H1 (cell line): ENCODE measurements at regions not wholly inside any gene's neighbourhood (a gene's known extent, or its start where the extent isn't known, plus 50 kb on each side); places are given as distances from the start of the nearest gene placed in this dataset.
A peak's percentile ranks its signal among the peaks of the same experiment; 100 is the strongest.

Experiments used
- CTCF ChIA-PET: fragments of 300-600 bp; sonication (Branson Sonifier 250); formaldehyde crosslinking; loops from one replicate; lab custom pipeline; 2021; ENCODE audit not compliant: partially characterized antibody; lab: Charles Lee
- POLR2A ChIA-PET: fragments of 300-600 bp; sonication (Branson Sonifier 250); formaldehyde crosslinking; loops from one replicate; lab custom pipeline; 2021; ENCODE audit warnings: inconsistent platforms; ENCODE audit not compliant: partially characterized antibody; lab: Charles Lee
- DNase-seq, 2 experiments: peaks; one replicate each; pipeline versions ENCODE4 v3.0.0 to v3.0.0-alpha.2; 2010 to 2022; ENCODE audit warnings: low spot score in 2 of 2, low read depth in 1 of 2, mixed read lengths in 1 of 2
- FAIRE-seq: peaks from 2 replicates; lab custom pipeline; 2011; peaks lifted over from hg19 to GRCh38; lab: Jason Lieb, UNC
- H2AFZ ChIP-seq: 2 replicates; pipeline ENCODE4 v1.8.1; 2012; ENCODE audit warnings: low read length, inconsistent platforms
- H2AK5ac ChIP-seq: 2 replicates; pipeline ENCODE4 v1.6.1; 2013; ENCODE audit warnings: low read depth, low read length
- H2BK120ac ChIP-seq: replicated peaks from 2 replicates; pipeline ENCODE3; 2013; ENCODE audit warnings: low read depth, low read length, inconsistent platforms
- H2BK12ac ChIP-seq: 2 replicates; pipeline ENCODE4 v1.6.1; 2013; ENCODE audit warnings: low read depth, low read length
- H2BK15ac ChIP-seq: 2 replicates; pipeline ENCODE4 v1.6.1; 2013; ENCODE audit warnings: low read length
- H2BK20ac ChIP-seq: 2 replicates; pipeline ENCODE4 v1.6.1; 2013; ENCODE audit warnings: low read length
- H2BK5ac ChIP-seq: 2 replicates; pipeline ENCODE4 v1.6.1; 2013; ENCODE audit warnings: low read depth, low read length
- H3K14ac ChIP-seq: 2 replicates; pipeline ENCODE4 v1.6.1; 2013; ENCODE audit warnings: inconsistent platforms; ENCODE audit not compliant: insufficient read length
- H3K18ac ChIP-seq: 2 replicates; pipeline ENCODE4 v1.6.1; 2013; ENCODE audit warnings: low read length; ENCODE audit errors: extremely low read depth
- H3K23ac ChIP-seq: 2 replicates; pipeline ENCODE4 v1.6.1; 2013; ENCODE audit warnings: inconsistent platforms; ENCODE audit not compliant: insufficient read length
- H3K23me2 ChIP-seq: 2 replicates; pipeline ENCODE4 v1.6.1; 2013; ENCODE audit warnings: low read depth, low read length
- H3K27ac ChIP-seq: 2 replicates; pipeline ENCODE4 v1.6.1; 2011; ENCODE audit warnings: low read depth, low read length, inconsistent platforms
- H3K27me3 ChIP-seq, 4 experiments: replicated peaks in 1 of 4; 1 replicate in 1 of 4; 2 replicates in 3 of 4; pipeline versions ENCODE4 v1.6.1 to v1.8.1; 2011 to 2013; ENCODE audit warnings: low read length in 3 of 4, mild to moderate bottlenecking in 3 of 4, inconsistent platforms in 2 of 4, mixed read lengths in 2 of 4, moderate library complexity in 1 of 4; ENCODE audit not compliant: control insufficient read depth in 3 of 4, insufficient read depth in 3 of 4; ENCODE audit errors: extremely low read depth in 1 of 4
- H3K36me3 ChIP-seq, 4 experiments: 2 replicates each; pipeline versions ENCODE4 v1.6.1 to v1.8.1; 2011 to 2013; ENCODE audit warnings: mild to moderate bottlenecking in 4 of 4, low read length in 3 of 4, moderate library complexity in 2 of 4, control low read depth in 1 of 4, inconsistent platforms in 1 of 4; ENCODE audit not compliant: insufficient read depth in 4 of 4, control insufficient read depth in 2 of 4
- H3K4ac ChIP-seq: replicated peaks from 2 replicates; pipeline ENCODE3; 2013; ENCODE audit warnings: low read length, low read depth, mixed read lengths, inconsistent platforms; ENCODE audit not compliant: insufficient read length
- H3K4me1 ChIP-seq, 4 experiments: replicated peaks in 1 of 4; 1 replicate in 1 of 4; 2 replicates in 3 of 4; pipeline versions ENCODE4 v1.6.1 to v1.8.1; 2011 to 2013; ENCODE audit warnings: low read length in 3 of 4, inconsistent platforms in 2 of 4, mixed read lengths in 1 of 4; ENCODE audit not compliant: insufficient read depth in 4 of 4, control insufficient read depth in 3 of 4
- H3K4me2 ChIP-seq, 2 experiments: 2 replicates each; pipeline versions ENCODE4 v1.6.1 to v1.8.1; 2011 to 2013; ENCODE audit warnings: low read depth in 2 of 2, low read length in 2 of 2, control low read depth in 1 of 2, inconsistent platforms in 1 of 2, mild to moderate bottlenecking in 1 of 2; ENCODE audit not compliant: insufficient read depth in 1 of 2
- H3K4me3 ChIP-seq, 4 experiments: fragments of 200-600, 300-600 bp in 1 of 4; sonication (generic), shearing (Covaris generic), sonication (Bioruptor Twin) in 1 of 4; 2 replicates each; pipeline versions ENCODE4 v1.5.1 to v1.8.1; 2011 to 2016; ENCODE audit warnings: low read length in 4 of 4, low read depth in 3 of 4, control low read depth in 2 of 4, inconsistent platforms in 2 of 4, mild to moderate bottlenecking in 2 of 4, mixed read lengths in 1 of 4, moderate library complexity in 1 of 4; ENCODE audit not compliant: insufficient read depth in 2 of 4; ENCODE audit errors: extremely low read depth in 1 of 4
- H3K56ac ChIP-seq: replicated peaks from 2 replicates; pipeline ENCODE3; 2013; ENCODE audit warnings: low read depth, mild to moderate bottlenecking, mixed read lengths, low read length, inconsistent platforms; ENCODE audit not compliant: insufficient read length
- H3K79me1 ChIP-seq: 2 replicates; pipeline ENCODE4 v1.6.1; 2013; ENCODE audit warnings: low read depth, low read length, control low read depth
- H3K79me2 ChIP-seq, 2 experiments: 2 replicates each; pipeline versions ENCODE4 v1.6.1 to v1.8.1; 2012 to 2013; ENCODE audit warnings: low read length in 2 of 2, mild to moderate bottlenecking in 2 of 2, inconsistent platforms in 1 of 2; ENCODE audit not compliant: insufficient read depth in 2 of 2, control insufficient read depth in 1 of 2
- H3K9ac ChIP-seq, 4 experiments: replicated peaks in 1 of 4; 1 replicate in 1 of 4; 2 replicates in 3 of 4; pipeline versions ENCODE4 v1.6.1 to v1.8.1; 2011 to 2013; ENCODE audit warnings: low read depth in 3 of 4, low read length in 3 of 4, control low read depth in 2 of 4, mild to moderate bottlenecking in 2 of 4, moderate library complexity in 2 of 4, inconsistent platforms in 1 of 4; ENCODE audit errors: extremely low read depth in 1 of 4
- H3K9me3 ChIP-seq, 2 experiments: 2 replicates each; pipeline versions ENCODE4 v1.6.1 to v1.8.1; 2012 to 2013; ENCODE audit warnings: mild to moderate bottlenecking in 2 of 2, moderate library complexity in 2 of 2, control low read depth in 1 of 2, inconsistent platforms in 1 of 2, low read depth in 1 of 2, low read length in 1 of 2, mixed read lengths in 1 of 2; ENCODE audit not compliant: insufficient read depth in 2 of 2
- H4K20me1 ChIP-seq, 2 experiments: replicated peaks in 1 of 2; 2 replicates each; pipeline versions ENCODE3 to v1.8.1; 2011 to 2013; ENCODE audit warnings: inconsistent platforms in 2 of 2, low read length in 2 of 2, mild to moderate bottlenecking in 1 of 2; ENCODE audit not compliant: insufficient read depth in 2 of 2, control insufficient read depth in 1 of 2
- H4K5ac ChIP-seq: 2 replicates; pipeline ENCODE4 v1.6.1; 2013; ENCODE audit warnings: low read length, low read depth, mixed read lengths, inconsistent platforms; ENCODE audit not compliant: insufficient read length
- H4K8ac ChIP-seq: 2 replicates; pipeline ENCODE4 v1.8.0; 2013; ENCODE audit warnings: mild to moderate bottlenecking, moderate library complexity, low read length, inconsistent platforms; ENCODE audit not compliant: insufficient read depth; ENCODE audit errors: extremely low read depth
- H4K91ac ChIP-seq: replicated peaks from 2 replicates; pipeline ENCODE3; 2013; ENCODE audit warnings: low read length, mixed read lengths, inconsistent platforms; ENCODE audit not compliant: insufficient read length
- EGR1 ChIP-seq: IDR thresholded peaks from 2 replicates; pipeline ENCODE4 v1.6.1; 2011; ENCODE audit warnings: low read depth, low read length, borderline replicate concordance
- EP300 ChIP-seq, 2 experiments: IDR thresholded peaks; 1 replicate in 1 of 2; 2 replicates in 1 of 2; pipeline ENCODE4 v1.6.1; 2011 to 2012; ENCODE audit warnings: low read depth in 2 of 2, low read length in 2 of 2, mild to moderate bottlenecking in 2 of 2, borderline replicate concordance in 1 of 2, inconsistent platforms in 1 of 2, moderate library complexity in 1 of 2
- POLR2A ChIP-seq, 2 experiments: IDR thresholded peaks; 1 replicate in 1 of 2; 2 replicates in 1 of 2; pipeline ENCODE4 v1.6.1; 2011; ENCODE audit warnings: low read depth in 2 of 2, low read length in 2 of 2, mild to moderate bottlenecking in 2 of 2; ENCODE audit errors: control extremely low read depth in 1 of 2
- WGBS, 2 experiments: shearing (Covaris generic) in 1 of 2; methylation state at CpG; one replicate each; pipeline versions ENCODE4 v1.1.6 to v1.1.7; 2013 to 2015; ENCODE audit warnings: low lambda C conversion rate in 2 of 2, mixed read lengths in 2 of 2, inconsistent platforms in 1 of 2, low coverage in 1 of 2, missing lambda C conversion rate in 1 of 2; ENCODE audit not compliant: insufficient replicate concordance in 2 of 2, insufficient coverage in 1 of 2, insufficient read length in 1 of 2; ENCODE audit errors: extremely low coverage in 1 of 2, missing lambda C conversion rate in 1 of 2; 5-methylcytosine and 5-hydroxymethylcytosine counted together

- H2BK20ac ChIP-seq, result no peak overlapping the region
- DNase-seq, result no peak
- no peak overlapping the region for H3K56ac ChIP-seq
- no peak overlapping the region for H3K14ac ChIP-seq
- H3K4ac ChIP-seq, result no peak overlapping the region
- H3K4me1 ChIP-seq, result peaks cover 0 to 21% (median 4%) of the 10 kb centered on the region in 4 experiments; a peak in 6 of 7 replicates
- H2BK15ac ChIP-seq, result no peak overlapping the region
- 41% methylated on average over 6 of the region's 6 CpGs; no CpG with 5 or more reads in 1 of the 2 experiments for WGBS, 2 experiments
- POLR2A ChIA-PET, result no interaction called here
- H4K8ac ChIP-seq, result no peak overlapping the region
- H3K79me1 ChIP-seq, result no peaks in the 10 kb centered on the region; the same call in 1 of the 2 replicates
- H2AFZ ChIP-seq, result no peak overlapping the region
- no peak overlapping the region for H3K27ac ChIP-seq
- no peaks in the 10 kb centered on the region for H3K79me2 ChIP-seq
- H3K9ac ChIP-seq, result no peak overlapping the region
- no peak overlapping the region for H3K23ac ChIP-seq
- H3K9me3 ChIP-seq, result no peaks in the 10 kb centered on the region
- H3K4me2 ChIP-seq, result peak overlapping the region in 1 of 2 experiments; percentile 29; a peak in 1 of 4 replicates
- H2BK5ac ChIP-seq, result no peak overlapping the region
- H2BK120ac ChIP-seq, result no peak overlapping the region
- H4K20me1 ChIP-seq, result peaks cover 0 to 1% of the 10 kb centered on the region in 2 experiments
- H3K36me3 ChIP-seq, result no peaks in the 10 kb centered on the region
- no peak overlapping the region for H3K4me3 ChIP-seq
- H3K18ac ChIP-seq, result no peak overlapping the region
- no peak overlapping the region for H4K91ac ChIP-seq
- FAIRE-seq, result no peak
- peaks cover 10% of the 10 kb centered on the region for H3K23me2 ChIP-seq
- peaks cover 34 to 47% (median 44%) of the 10 kb centered on the region in 4 experiments for H3K27me3 ChIP-seq
- H4K5ac ChIP-seq, result no peak overlapping the region
- TF ChIP-seq EP300 (IDR thresholded peaks at IDR 0.05; ENCODE audit: borderline replicate concordance in 1 of 2, low read depth in 2 of 2, low read length in 2 of 2) (no peak), POLR2A (IDR thresholded peaks at IDR 0.05; ENCODE audit: control extremely low read depth in 1 of 2, low read depth in 2 of 2, low read length in 2 of 2) (no peak), EGR1 (no peak)
- H2AK5ac ChIP-seq, result no peak overlapping the region
- CTCF ChIA-PET, result interaction anchor here (0.9 kb wide), 1 partner anchor 74 kb away, joined by 6 read pairs; no protein-coding TSS in a partner anchor
- H2BK12ac ChIP-seq, result no peak overlapping the region
Observed at GRCh38 chr1:181314959-181315358, 168.4 kb upstream of the CACNA1E start.
